Neural cell (in vitro differentiated cells): ENCODE measurements at regions not wholly inside any gene's neighbourhood (a gene's known extent, or its start where the extent isn't known, plus 50 kb on each side); places are given as distances from the start of the nearest gene placed in this dataset.

Experiments
- H2AFZ ChIP-seq: fragments of 200-600, 300-800 bp; sonication (generic), shearing (Covaris generic); 2 replicates; pipeline ENCODE4 v1.6.0; 2014; ENCODE audit warnings: low read depth, mild to moderate bottlenecking, antibody characterized with exemption, low read length, moderate library complexity
- H3F3A ChIP-seq: fragments of 200-600 bp; shearing (Covaris generic); 2 replicates; pipeline ENCODE4 v1.6.1; 2016; ENCODE audit warnings: mild to moderate bottlenecking, moderate library complexity, mixed read lengths, antibody characterized with exemption, low read length; ENCODE audit not compliant: insufficient read depth, poor library complexity, severe bottlenecking
- H3K27ac ChIP-seq: fragments of 200-600, 300-800 bp; sonication (generic), shearing (Covaris generic); 2 replicates; pipeline ENCODE4 v1.5.1; 2014; ENCODE audit warnings: mild to moderate bottlenecking, low read length, moderate library complexity
- H3K27me3 ChIP-seq: fragments of 300-800, 200-600 bp; sonication (generic), shearing (Covaris generic); 2 replicates; pipeline ENCODE4 v1.6.0; 2014; ENCODE audit warnings: mild to moderate bottlenecking, low read depth, low read length, moderate library complexity; ENCODE audit not compliant: insufficient read depth
- H3K36me3 ChIP-seq: fragments of 300-800, 200-600 bp; sonication (generic), shearing (Covaris generic); 2 replicates; pipeline ENCODE4 v1.5.1; 2014; ENCODE audit warnings: mild to moderate bottlenecking, antibody characterized with exemption, low read length, moderate library complexity; ENCODE audit not compliant: insufficient read depth
- H3K4me2 ChIP-seq: fragments of 300-800, 200-600 bp; sonication (generic), shearing (Covaris generic); 2 replicates; pipeline ENCODE4 v1.6.0; 2014; ENCODE audit warnings: mild to moderate bottlenecking, low read length
- H3K4me3 ChIP-seq: fragments of 300-800, 200-600 bp; sonication (generic), shearing (Covaris generic); 2 replicates; pipeline ENCODE4 v1.5.1; 2014; ENCODE audit warnings: mild to moderate bottlenecking, low read length, moderate library complexity
- H3K79me2 ChIP-seq: fragments of 200-600 bp; shearing (Covaris generic); replicated peaks from 2 replicates; pipeline ENCODE4 v1.6.0; 2014; ENCODE audit warnings: mild to moderate bottlenecking, low read length, moderate library complexity; ENCODE audit not compliant: insufficient read depth
- H3K9ac ChIP-seq: fragments of 300-800, 200-600 bp; sonication (generic), shearing (Covaris generic); 2 replicates; pipeline ENCODE4 v1.6.1; 2016; ENCODE audit warnings: mild to moderate bottlenecking, low read length, mixed read lengths
- H3K9me2 ChIP-seq: fragments of 200-600 bp; shearing (Covaris generic); 2 replicates; pipeline ENCODE4 v1.6.1; 2016; ENCODE audit warnings: mild to moderate bottlenecking, low read length, mixed read lengths; ENCODE audit not compliant: insufficient read depth
- H3K9me3 ChIP-seq: fragments of 200-600, 300-800 bp; sonication (generic), shearing (Covaris generic); 2 replicates; pipeline ENCODE4 v1.6.1; 2016; ENCODE audit warnings: mild to moderate bottlenecking, mixed run types, low read length, moderate library complexity, mixed read lengths
- H4K20me1 ChIP-seq: fragments of 200-600 bp; shearing (Covaris generic); 2 replicates; pipeline ENCODE4 v1.6.1; 2016; ENCODE audit warnings: mild to moderate bottlenecking, mixed run types; ENCODE audit not compliant: insufficient read depth
- CTCF ChIP-seq: fragments of 450-650 bp; IDR thresholded peaks from 2 replicates; pipeline ENCODE4 v1.5.1; 2014; ENCODE audit warnings: antibody characterized with exemption, mild to moderate bottlenecking, moderate library complexity; ENCODE audit not compliant: poor library complexity, severe bottlenecking
- EP300 ChIP-seq: fragments of 450-650 bp; conservative IDR thresholded peaks from 2 replicates; pipeline ENCODE4 v1.6.1; 2014; ENCODE audit warnings: antibody characterized with exemption, mild to moderate bottlenecking, moderate library complexity; ENCODE audit not compliant: poor library complexity, severe bottlenecking
- EZH2 ChIP-seq: fragments of 200-600, 300-800 bp; shearing (Covaris generic), sonication (generic); IDR thresholded peaks from 2 replicates; pipeline ENCODE4 v1.6.1; 2014; ENCODE audit warnings: antibody characterized with exemption, low read length, borderline replicate concordance, mild to moderate bottlenecking; ENCODE audit not compliant: insufficient read depth, poor library complexity, severe bottlenecking
- MXI1 ChIP-seq: fragments of 450-650 bp; conservative IDR thresholded peaks from 2 replicates; pipeline ENCODE4 v1.6.1; 2014; ENCODE audit warnings: antibody characterized with exemption, mild to moderate bottlenecking; ENCODE audit not compliant: poor library complexity, severe bottlenecking
- POLR2AphosphoS5 ChIP-seq: IDR thresholded peaks from 2 replicates; pipeline ENCODE4 v1.6.1; 2012
- RAD21 ChIP-seq: fragments of 450-650 bp; conservative IDR thresholded peaks from 2 replicates; pipeline ENCODE4 v1.6.1; 2014; ENCODE audit warnings: antibody characterized with exemption, mild to moderate bottlenecking, moderate library complexity
- SMC3 ChIP-seq: fragments of 450-650 bp; conservative IDR thresholded peaks from 2 replicates; pipeline ENCODE4 v1.6.1; 2014; ENCODE audit warnings: antibody characterized with exemption, mild to moderate bottlenecking, moderate library complexity; ENCODE audit not compliant: poor library complexity
- TAF1 ChIP-seq: IDR thresholded peaks from 2 replicates; pipeline ENCODE4 v1.6.1; 2012; ENCODE audit warnings: low read depth

DNA sequence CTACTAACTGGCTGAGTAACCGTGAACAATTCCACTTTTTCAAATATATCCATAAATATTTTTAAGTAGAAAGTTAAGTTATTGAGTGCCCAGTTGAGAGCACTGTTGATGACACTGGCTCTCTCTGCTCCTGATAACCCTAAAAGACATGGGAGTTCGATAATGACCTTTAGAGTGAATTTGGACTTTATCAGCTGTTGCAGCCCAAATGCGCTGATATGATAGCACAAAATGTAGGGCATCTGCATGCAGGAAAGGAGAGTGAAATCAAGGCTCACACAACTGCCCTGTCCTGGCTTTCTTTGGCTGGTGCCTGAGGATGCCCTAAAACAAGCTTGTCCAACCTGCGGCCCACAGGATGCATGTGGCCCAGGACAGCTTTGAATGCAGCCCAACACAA, 60.0 kb upstream of the ALK start:
- Histone ChIP-seq H3F3A (no peaks in the 10 kb centered on the region), H3K9ac (no peak overlapping the region), H3K4me2 (no peak overlapping the region), H3K4me3 (no peak overlapping the region), H3K27me3 (no peaks in the 10 kb centered on the region), H4K20me1 (no peaks in the 10 kb centered on the region), H3K27ac (no peak overlapping the region), H3K79me2 (no peaks in the 10 kb centered on the region), H3K9me2 (no peaks in the 10 kb centered on the region), H3K9me3 (no peaks in the 10 kb centered on the region), H3K36me3 (no peaks in the 10 kb centered on the region), H2AFZ (no peak overlapping the region)
- TF ChIP-seq TAF1 = no peak
- no peak for TF ChIP-seq CTCF
- TF ChIP-seq SMC3 = no peak
- no peak for TF ChIP-seq MXI1
- no peak for TF ChIP-seq RAD21
- TF ChIP-seq EP300 = no peak

GRCh38 chr2:29983308-29983707, 61.9 kb upstream of the ALK start:
- H3K9me2 ChIP-seq = no peaks in the 10 kb centered on the region
- H3K4me2 ChIP-seq = no peak overlapping the region
- no peaks in the 10 kb centered on the region for H3F3A ChIP-seq
- no peaks in the 10 kb centered on the region for H4K20me1 ChIP-seq
- H3K36me3 ChIP-seq = no peaks in the 10 kb centered on the region
- peak; percentile 52 for TF ChIP-seq EP300
- TF ChIP-seq EZH2 = no peak
- TF ChIP-seq POLR2AphosphoS5 = peak; percentile 51
- no peak overlapping the region for H3K4me3 ChIP-seq
- no peaks in the 10 kb centered on the region for H3K9me3 ChIP-seq
- no peak overlapping the region for H3K9ac ChIP-seq
- H2AFZ ChIP-seq = no peak overlapping the region
- H3K27ac ChIP-seq = peak overlapping the region; percentile 8
- H3K27me3 ChIP-seq = no peaks in the 10 kb centered on the region
- no peaks in the 10 kb centered on the region for H3K79me2 ChIP-seq

DNA sequence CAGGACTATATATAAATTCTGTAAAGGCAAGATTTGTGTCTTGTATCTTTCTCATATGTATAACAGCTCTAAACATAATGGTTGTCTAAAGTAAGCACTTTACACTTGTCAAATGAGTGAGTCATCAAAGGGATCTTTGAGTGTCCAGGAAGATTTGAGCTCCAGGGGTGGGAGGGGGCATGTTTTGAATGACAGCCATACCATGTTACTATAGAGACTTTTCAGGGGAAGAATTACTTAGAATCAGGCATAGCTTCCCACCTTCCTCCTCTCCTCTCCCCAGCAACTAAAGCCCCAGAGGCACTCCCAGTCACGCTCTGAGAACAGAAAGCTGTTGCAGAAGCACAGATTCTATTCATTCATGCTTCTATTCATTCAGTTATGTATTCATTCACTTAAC, 65.8 kb upstream of the ALK start:
- Histone ChIP-seq H4K20me1 (no peaks in the 10 kb centered on the region), H3K9ac (peak overlapping the region; percentile 14), H3K27ac (peak overlapping the region; percentile 51), H3K9me2 (no peaks in the 10 kb centered on the region), H3K4me3 (peak overlapping the region; percentile 37), H2AFZ (no peak overlapping the region), H3K36me3 (no peaks in the 10 kb centered on the region), H3K9me3 (no peaks in the 10 kb centered on the region), H3K79me2 (no peaks in the 10 kb centered on the region), H3K27me3 (no peaks in the 10 kb centered on the region), H3K4me2 (peak overlapping the region; percentile 47), H3F3A (no peaks in the 10 kb centered on the region)
- TF ChIP-seq CTCF (no peak), RAD21 (no peak), EP300 (peak; percentile 18)
